Spleen (tissue), 11 donors: ENCODE measurements at regions not wholly inside any gene's neighbourhood (a gene's known extent, or its start where the extent isn't known, plus 50 kb on each side); places are given as distances from the start of the nearest gene placed in this dataset.

Source experiments
- DNase-seq: peaks from one replicate; pipeline ENCODE4 v3.0.0-alpha.2; 2020
- H3K27ac ChIP-seq, 8 donors: fragments of 200-600 bp; sonication (generic) in 7 of 8; 1 replicate in 4 of 8; 2 replicates in 4 of 8; pipeline versions ENCODE4 v1.5.0 to v1.8.0; 2016 to 2021; ENCODE audit warnings: inconsistent platforms in 4 of 8, mild to moderate bottlenecking in 4 of 8, moderate library complexity in 1 of 8
- H3K27me3 ChIP-seq, 7 donors: fragments of 200-600 bp; sonication (generic) in 6 of 7; replicated peaks in 1 of 7; 1 replicate in 4 of 7; 2 replicates in 3 of 7; pipeline versions ENCODE4 v1.5.0 to v1.8.0; 2016 to 2021; ENCODE audit warnings: inconsistent platforms in 3 of 7, mild to moderate bottlenecking in 1 of 7
- H3K36me3 ChIP-seq, 6 donors: fragments of 200-600 bp; sonication (generic) in 5 of 6; 1 replicate in 4 of 6; 2 replicates in 2 of 6; pipeline versions ENCODE4 v1.5.0 to v1.8.0; 2016 to 2021; ENCODE audit warnings: inconsistent platforms in 2 of 6
- H3K4me1 ChIP-seq, 6 donors: fragments of 200-600 bp; sonication (generic) in 5 of 6; 1 replicate in 3 of 6; 2 replicates in 3 of 6; pipeline versions ENCODE4 v1.5.0 to v1.8.0; 2016 to 2021; ENCODE audit warnings: inconsistent platforms in 3 of 6
- H3K4me3 ChIP-seq, 8 donors: fragments of 200-600 bp; sonication (generic) in 7 of 8; 1 replicate in 4 of 8; 2 replicates in 4 of 8; pipeline versions ENCODE4 v1.5.0 to v1.8.0; 2016 to 2021; ENCODE audit warnings: inconsistent platforms in 4 of 8, mild to moderate bottlenecking in 4 of 8, moderate library complexity in 2 of 8
- H3K9me3 ChIP-seq, 8 donors: fragments of 200-600 bp; sonication (generic) in 7 of 8; 1 replicate in 4 of 8; 2 replicates in 4 of 8; pipeline versions ENCODE4 v1.5.0 to v1.8.0; 2016 to 2021; ENCODE audit warnings: inconsistent platforms in 4 of 8
- CTCF ChIP-seq, 11 experiments: fragments of 200-600 bp in 7 of 11; fragments of 450-650 bp in 4 of 11; sonication (generic) in 4 of 11; IDR thresholded peaks in 8 of 11; conservative IDR thresholded peaks in 3 of 11; 1 replicate in 7 of 11; 2 replicates in 4 of 11; pipeline versions ENCODE4 v1.4.0 to v1.8.0; 2016 to 2021; ENCODE audit warnings: antibody characterized with exemption in 11 of 11, inconsistent platforms in 4 of 11, mild to moderate bottlenecking in 1 of 11
- POLR2A ChIP-seq, 3 donors: fragments of 450-650 bp; IDR thresholded peaks; one replicate each; pipeline ENCODE4 v1.5.1; 2017; ENCODE audit warnings: antibody characterized with exemption in 3 of 3, mild to moderate bottlenecking in 1 of 3
- POLR2AphosphoS5 ChIP-seq, 3 donors: sonication (generic); formaldehyde crosslinking; IDR thresholded peaks; one replicate each; pipeline ENCODE4 v1.5.1; 2017; ENCODE audit warnings: antibody characterized with exemption in 3 of 3
- WGBS, 5 donors: extraction: QIAGEN DNeasy Blood & Tissue Kit in 3 of 5; methylation state at CpG; one replicate each; pipeline versions ENCODE4 v1.1.5 to v1.1.7; 2013 to 2018; 5-methylcytosine and 5-hydroxymethylcytosine counted together
- intact Hi-C: fragments of 100-400 bp; cut with DNase I; formaldehyde crosslinking; loops from one replicate; pipeline ENCODE4 v1.15.0; 2023; ENCODE audit warnings: low total_unique reads
- donor health status: healthy with polysubstance abuse.
- donor health status: DM: no; HTN: no; CAD: no; lungs with moderate emphysema.
- donor health status: DM: no; HTN: no; CAD: no.
- donor health status: Bipolar disorder and iron deficiency.
- donor health status: healthy.
- donor health status: DM: no; HTN: no; CAD: no.
- donor health status: DM: yes; HTN: yes; CAD: no.

DNA sequence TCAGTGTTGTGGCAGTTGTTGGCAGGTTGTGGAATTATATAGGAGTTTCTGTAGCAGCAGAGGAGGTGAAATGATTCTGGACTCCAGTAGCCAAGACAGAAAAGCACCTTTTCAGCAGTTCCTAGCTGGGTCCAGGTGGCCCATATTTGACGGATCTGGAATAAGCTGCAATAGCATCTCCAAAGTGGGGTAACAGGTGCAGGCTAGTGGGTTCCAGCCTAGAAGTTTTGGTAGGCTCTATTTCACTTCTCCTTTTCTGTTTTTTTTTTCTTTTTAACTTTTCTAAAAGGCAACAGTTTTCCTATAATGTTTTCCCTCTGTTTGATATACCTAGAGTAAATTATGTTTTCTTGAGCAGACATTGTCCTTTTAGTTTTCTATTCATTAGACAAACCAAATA, 392.5 kb downstream of the C4orf33 start:
- H3K36me3 ChIP-seq = no peaks in the 10 kb centered on the region
- H3K9me3 ChIP-seq = no peaks in the 10 kb centered on the region
- H3K4me1 ChIP-seq = no peaks in the 10 kb centered on the region
- WGBS, 5 donors = 79 to 96% (median 85%) methylated on average over 1 of the region's 1 CpG
- H3K27ac ChIP-seq = no peak overlapping the region
- no peak for DNase-seq
- intact Hi-C loops = no loop called here
- no peak overlapping the region for H3K4me3 ChIP-seq
- H3K27me3 ChIP-seq = no peaks in the 10 kb centered on the region
- TF ChIP-seq POLR2A (IDR thresholded peaks at IDR 0.05) (no peak), CTCF (IDR thresholded peaks at IDR 0.05 in 8 of 11, conservative IDR thresholded peaks at IDR 0.05 in 3 of 11) (no peak), POLR2AphosphoS5 (IDR thresholded peaks at IDR 0.05) (no peak)

GRCh38 chr4:129490516-129490915, 394.6 kb downstream of the C4orf33 start:
- 9 to 37% (median 19%) methylated on average over 1 of the region's 1 CpG for WGBS, 5 donors
- no peak for TF ChIP-seq POLR2A (IDR thresholded peaks at IDR 0.05)
- no peak for TF ChIP-seq CTCF (IDR thresholded peaks at IDR 0.05 in 8 of 11, conservative IDR thresholded peaks at IDR 0.05 in 3 of 11)
- no peak for TF ChIP-seq POLR2AphosphoS5 (IDR thresholded peaks at IDR 0.05)
- Histone ChIP-seq H3K4me1 (no peaks in the 10 kb centered on the region), H3K27me3 (no peaks in the 10 kb centered on the region), H3K27ac (no peak overlapping the region), H3K36me3 (no peaks in the 10 kb centered on the region), H3K4me3 (no peak overlapping the region), H3K9me3 (no peaks in the 10 kb centered on the region)
- DNase-seq = no peak
- intact Hi-C loops = no loop called here

DNA sequence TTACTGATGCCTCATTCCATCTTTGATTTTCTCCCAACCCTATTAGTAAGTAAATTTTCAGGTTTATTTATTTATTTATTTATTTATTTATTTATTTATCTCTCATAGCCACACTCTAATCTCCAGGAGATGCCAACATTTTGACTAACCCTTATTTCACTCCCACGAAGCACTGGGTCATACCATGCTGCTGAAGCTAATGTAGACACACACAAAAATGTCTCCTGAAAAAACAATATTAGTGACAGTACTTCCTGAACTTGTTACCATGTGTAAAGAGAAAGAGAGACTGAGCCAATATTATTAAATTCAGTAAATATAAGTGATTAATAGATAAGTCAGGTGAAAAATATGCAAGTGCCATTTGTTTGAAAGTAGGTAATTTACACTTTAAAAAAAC, 402.7 kb downstream of the C4orf33 start:
- H3K36me3 ChIP-seq = no peaks in the 10 kb centered on the region
- H3K4me1 ChIP-seq = no peaks in the 10 kb centered on the region
- H3K9me3 ChIP-seq = no peaks in the 10 kb centered on the region
- H3K27ac ChIP-seq = no peak overlapping the region
- no peaks in the 10 kb centered on the region for H3K27me3 ChIP-seq
- intact Hi-C loops = no loop called here
- TF ChIP-seq POLR2AphosphoS5 (IDR thresholded peaks at IDR 0.05) (no peak), POLR2A (IDR thresholded peaks at IDR 0.05) (no peak), CTCF (IDR thresholded peaks at IDR 0.05 in 8 of 11, conservative IDR thresholded peaks at IDR 0.05 in 3 of 11) (no peak)
- H3K4me3 ChIP-seq = no peak overlapping the region
- WGBS, 5 donors = 70 to 76% (median 72%) methylated on average over 1 of the region's 1 CpG
- no peak for DNase-seq

DNA sequence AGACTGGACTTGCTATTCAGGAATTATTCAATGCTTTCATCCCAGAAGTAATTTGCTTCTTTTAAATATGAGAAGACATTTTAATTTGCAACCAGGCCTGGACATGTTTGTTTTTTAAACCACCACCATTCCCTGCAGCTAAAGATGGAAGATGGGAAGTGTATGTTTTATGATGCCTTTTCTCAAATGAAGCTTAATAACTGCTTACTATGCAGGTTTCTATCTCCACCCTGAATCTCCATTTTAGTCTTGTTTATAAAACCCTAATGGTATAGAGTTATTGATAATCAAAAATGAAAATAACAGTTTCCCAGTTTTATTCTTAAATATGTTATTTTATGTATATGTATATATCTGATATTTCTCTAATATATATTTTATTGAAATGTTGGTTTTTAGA, 418.9 kb downstream of the C4orf33 start:
- intact Hi-C loops = no loop called here

More for the DNA sequence above, 418.9 kb downstream of the C4orf33 start:
- H3K27me3 ChIP-seq = no peaks in the 10 kb centered on the region
- no peak overlapping the region for H3K27ac ChIP-seq
- no peak overlapping the region for H3K4me3 ChIP-seq
- DNase-seq = no peak
- no peak for TF ChIP-seq POLR2A (IDR thresholded peaks at IDR 0.05)
- TF ChIP-seq POLR2AphosphoS5 (IDR thresholded peaks at IDR 0.05) = no peak
- TF ChIP-seq CTCF (IDR thresholded peaks at IDR 0.05 in 8 of 11, conservative IDR thresholded peaks at IDR 0.05 in 3 of 11) = no peak
- no peaks in the 10 kb centered on the region for H3K4me1 ChIP-seq
- no peaks in the 10 kb centered on the region for H3K9me3 ChIP-seq
- H3K36me3 ChIP-seq = no peaks in the 10 kb centered on the region
